GM23248 (cell line): ENCODE measurements at regions not wholly inside any gene's neighbourhood (a gene's known extent, or its start where the extent isn't known, plus 50 kb on each side); places are given as distances from the start of the nearest gene placed in this dataset.

Source experiments
- EZH2 ChIP-seq: fragments of 200-600 bp; sonication (generic); IDR thresholded peaks from 2 replicates; pipeline ENCODE4 v1.6.1; 2018; ENCODE audit warnings: antibody characterized with exemption, mild to moderate bottlenecking; ENCODE audit not compliant: insufficient read depth, poor library complexity, severe bottlenecking
- EZH2phosphoT487 ChIP-seq: fragments of 200-600 bp; sonication (generic); IDR thresholded peaks from 2 replicates; pipeline ENCODE4 v1.6.1; 2018; ENCODE audit warnings: antibody characterized with exemption, moderate library complexity, mild to moderate bottlenecking, low read depth; ENCODE audit not compliant: insufficient read depth

DNA sequence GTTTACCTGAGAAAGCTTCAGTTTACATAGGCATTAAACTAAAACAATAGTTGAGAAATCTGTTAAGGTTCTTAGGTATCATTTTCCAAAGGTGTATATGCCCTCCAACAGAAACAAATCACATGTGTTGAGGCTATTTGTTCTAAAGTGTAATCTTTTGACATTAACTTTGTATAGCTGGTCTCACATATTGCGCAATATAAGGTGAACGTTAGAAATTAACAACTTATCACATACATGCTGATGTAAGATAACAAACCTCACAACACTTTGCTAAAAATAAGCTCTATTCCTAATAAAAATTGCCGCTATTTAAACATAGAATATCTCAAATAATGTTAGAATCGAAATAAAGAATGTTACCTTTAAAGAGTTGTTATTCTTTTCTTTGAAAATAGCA, 340.6 kb downstream of the SRGAP2C start:
- no peak for TF ChIP-seq EZH2phosphoT487
- no peak for TF ChIP-seq EZH2
